Chondrocyte (in vitro differentiated cells): ENCODE measurements at regions not wholly inside any gene's neighbourhood (a gene's known extent, or its start where the extent isn't known, plus 50 kb on each side); places are given as distances from the start of the nearest gene placed in this dataset.
A peak's percentile ranks its signal among the peaks of the same experiment; 100 is the strongest.

Experiments
- DNase-seq: peaks from one replicate; pipeline ENCODE4 v3.0.0; 2021; ENCODE audit warnings: mixed read lengths, low spot score
- H3K27ac Mint-ChIP-seq: one replicate; pipeline ENCODE4 v1.8.0; 2021; ENCODE audit warnings: mild to moderate bottlenecking, moderate library complexity, mixed read lengths; ENCODE audit not compliant: unreplicated experiment
- H3K27me3 Mint-ChIP-seq: 2 replicates; pipeline ENCODE4 v1.8.0; 2021; ENCODE audit warnings: low read depth, mixed read lengths
- H3K36me3 Mint-ChIP-seq: 2 replicates; pipeline ENCODE4 v1.8.0; 2021; ENCODE audit warnings: low read depth, mixed read lengths
- H3K4me1 Mint-ChIP-seq: 2 replicates; pipeline ENCODE4 v1.8.0; 2021; ENCODE audit warnings: low read depth, mild to moderate bottlenecking, mixed read lengths
- H3K4me3 Mint-ChIP-seq: one replicate; pipeline ENCODE4 v1.8.0; 2021; ENCODE audit warnings: mild to moderate bottlenecking, moderate library complexity, mixed read lengths; ENCODE audit not compliant: unreplicated experiment
- H3K9me3 Mint-ChIP-seq: 2 replicates; pipeline ENCODE4 v1.8.0; 2021; ENCODE audit warnings: low read depth, mixed read lengths
- CTCF ChIP-seq: fragments of 200-600 bp; sonication (generic); IDR thresholded peaks from 2 replicates; pipeline ENCODE4 v1.5.0; 2021; ENCODE audit warnings: antibody characterized with exemption, mild to moderate bottlenecking, moderate library complexity

- DNase-seq: no peak
- Mint-ChIP-seq H3K27me3 (no peaks in the 10 kb centered on the region), H3K9me3 (peaks cover 2% of the 10 kb centered on the region), H3K4me3 (no peak overlapping the region), H3K36me3 (no peaks in the 10 kb centered on the region), H3K4me1 (peaks cover 9% of the 10 kb centered on the region), H3K27ac (no peak overlapping the region)
- peak; percentile 27 for TF ChIP-seq CTCF
Measured at GRCh38 chr13:88979465-88980175, 1308.4 kb downstream of the SLITRK5 start.

- Mint-ChIP-seq H3K9me3 (no peaks in the 10 kb centered on the region), H3K27ac (no peak overlapping the region), H3K4me3 (no peak overlapping the region), H3K4me1 (no peaks in the 10 kb centered on the region), H3K27me3 (no peaks in the 10 kb centered on the region), H3K36me3 (no peaks in the 10 kb centered on the region)
- TF ChIP-seq CTCF: no peak
- DNase-seq: no peak
Measured at GRCh38 chr13:89003656-89004055, 1332.5 kb downstream of the SLITRK5 start.

DNA sequence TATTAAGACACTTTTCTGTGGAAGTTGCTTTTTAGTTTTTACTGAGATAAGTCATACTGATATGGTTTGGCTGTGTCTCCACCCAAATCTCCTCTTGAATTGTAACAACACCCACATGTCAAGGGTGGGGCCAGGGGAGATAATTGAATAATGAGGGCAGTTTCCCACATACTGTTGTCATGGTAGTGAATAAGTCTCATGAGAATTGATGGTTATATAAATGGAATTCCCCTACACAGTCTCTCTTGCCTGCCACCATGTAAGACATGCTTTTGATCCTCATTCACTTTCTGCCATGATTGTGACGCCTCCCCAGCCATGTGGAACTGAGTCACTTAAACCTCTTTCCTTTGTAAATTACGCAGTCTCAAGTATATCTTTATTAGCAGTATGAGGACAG, 1340.4 kb downstream of the SLITRK5 start:
- no peak for TF ChIP-seq CTCF
- no peaks in the 10 kb centered on the region for H3K4me1 Mint-ChIP-seq
- no peaks in the 10 kb centered on the region for H3K9me3 Mint-ChIP-seq
- H3K36me3 Mint-ChIP-seq: no peaks in the 10 kb centered on the region
- no peak overlapping the region for H3K27ac Mint-ChIP-seq
- H3K27me3 Mint-ChIP-seq: no peaks in the 10 kb centered on the region
- DNase-seq: no peak
- H3K4me3 Mint-ChIP-seq: no peak overlapping the region

DNA sequence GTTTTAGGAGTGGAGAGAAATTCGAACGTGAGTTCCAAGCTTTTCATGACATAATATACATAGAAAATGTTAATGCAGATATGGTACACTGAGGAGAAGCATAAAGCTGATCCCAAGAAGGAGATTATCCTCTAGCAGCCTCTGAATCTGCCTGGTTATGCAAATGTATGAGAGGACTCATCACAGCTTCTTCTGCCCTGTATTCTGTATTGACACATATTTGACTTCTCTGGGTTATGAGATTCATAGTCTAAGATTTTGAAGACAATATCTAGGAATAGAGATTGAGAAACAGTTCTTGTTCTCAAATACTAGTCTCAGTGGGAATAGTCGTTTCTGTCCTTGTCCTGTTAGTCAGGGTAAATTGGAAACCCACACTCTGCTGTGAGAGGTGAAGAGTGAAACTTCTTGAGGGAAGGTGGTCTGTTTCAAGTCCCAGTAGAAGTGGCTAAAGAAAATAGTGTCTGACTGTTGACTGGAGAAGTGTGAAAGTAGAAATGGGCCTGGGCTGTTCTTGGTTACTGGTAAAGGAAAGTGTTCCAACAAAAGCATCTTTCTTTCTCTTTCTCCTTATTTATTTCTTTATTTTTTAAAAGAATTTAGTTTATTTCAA, 1356.6 kb downstream of the SLITRK5 start:
- Mint-ChIP-seq H3K27me3 (no peaks in the 10 kb centered on the region), H3K36me3 (no peaks in the 10 kb centered on the region), H3K4me1 (no peaks in the 10 kb centered on the region), H3K27ac (no peak overlapping the region), H3K4me3 (no peak overlapping the region), H3K9me3 (peaks cover 9% of the 10 kb centered on the region)
- DNase-seq: no peak
- no peak for TF ChIP-seq CTCF

- no peak for DNase-seq
- peaks cover 12% of the 10 kb centered on the region for H3K9me3 Mint-ChIP-seq
- no peak for TF ChIP-seq CTCF
- no peaks in the 10 kb centered on the region for H3K36me3 Mint-ChIP-seq
- H3K27ac Mint-ChIP-seq: no peak overlapping the region
- H3K4me3 Mint-ChIP-seq: no peak overlapping the region
- H3K27me3 Mint-ChIP-seq: no peaks in the 10 kb centered on the region
- no peaks in the 10 kb centered on the region for H3K4me1 Mint-ChIP-seq
Measured at GRCh38 chr13:89029062-89029461, 1357.9 kb downstream of the SLITRK5 start.
